Hepatocyte (in vitro differentiated cells): ENCODE measurements at regions not wholly inside any gene's neighbourhood (a gene's known extent, or its start where the extent isn't known, plus 50 kb on each side); places are given as distances from the start of the nearest gene placed in this dataset.

ENCODE experiments used
- CTCF ChIP-seq: fragments of 200-600 bp; sonication (generic); IDR thresholded peaks from 2 replicates; pipeline ENCODE4 v1.5.1; 2016; ENCODE audit warnings: antibody characterized with exemption, mild to moderate bottlenecking; ENCODE audit not compliant: poor library complexity
- EZH2 ChIP-seq: fragments of 200-600 bp; sonication (generic); IDR thresholded peaks from 2 replicates; pipeline ENCODE4 v1.6.1; 2016; ENCODE audit warnings: antibody characterized with exemption, mild to moderate bottlenecking, borderline replicate concordance

GRCh38 chr4:17380347-17380746 is 131.5 kb downstream of the QDPR start:
- TF ChIP-seq CTCF (no peak), EZH2 (no peak)
